ENCODE measurements at regions not wholly inside any gene's neighbourhood (a gene's known extent, or its start where the extent isn't known, plus 50 kb on each side); places are given as distances from the start of the nearest gene placed in this dataset.

- no peak overlapping the region for H2AFZ ChIP-seq (ENCODE audit: low read depth, low read length, severe bottlenecking)
- no peaks in the 10 kb centered on the region for H3K79me2 ChIP-seq (ENCODE audit: insufficient read depth, low read length)
- no peak overlapping the region for H3K27ac ChIP-seq (ENCODE audit: low read depth, low read length)
- H3K36me3 ChIP-seq (ENCODE audit: low read length) = no peaks in the 10 kb centered on the region
- no peaks in the 10 kb centered on the region for H3K9me2 ChIP-seq (replicated peaks; ENCODE audit: insufficient read depth, low read length)
- no peaks in the 10 kb centered on the region for H3F3A ChIP-seq (ENCODE audit: insufficient read depth)
- H4K20me1 ChIP-seq (ENCODE audit: low read depth, low read length) = no peaks in the 10 kb centered on the region
- H3K27me3 ChIP-seq (ENCODE audit: low read length) = no peaks in the 10 kb centered on the region
- no peak overlapping the region for H3K9ac ChIP-seq (ENCODE audit: low read length)
- H3K9me3 ChIP-seq (ENCODE audit: insufficient read depth, low read length) = no peaks in the 10 kb centered on the region
- TF ChIP-seq, protein P1, sequence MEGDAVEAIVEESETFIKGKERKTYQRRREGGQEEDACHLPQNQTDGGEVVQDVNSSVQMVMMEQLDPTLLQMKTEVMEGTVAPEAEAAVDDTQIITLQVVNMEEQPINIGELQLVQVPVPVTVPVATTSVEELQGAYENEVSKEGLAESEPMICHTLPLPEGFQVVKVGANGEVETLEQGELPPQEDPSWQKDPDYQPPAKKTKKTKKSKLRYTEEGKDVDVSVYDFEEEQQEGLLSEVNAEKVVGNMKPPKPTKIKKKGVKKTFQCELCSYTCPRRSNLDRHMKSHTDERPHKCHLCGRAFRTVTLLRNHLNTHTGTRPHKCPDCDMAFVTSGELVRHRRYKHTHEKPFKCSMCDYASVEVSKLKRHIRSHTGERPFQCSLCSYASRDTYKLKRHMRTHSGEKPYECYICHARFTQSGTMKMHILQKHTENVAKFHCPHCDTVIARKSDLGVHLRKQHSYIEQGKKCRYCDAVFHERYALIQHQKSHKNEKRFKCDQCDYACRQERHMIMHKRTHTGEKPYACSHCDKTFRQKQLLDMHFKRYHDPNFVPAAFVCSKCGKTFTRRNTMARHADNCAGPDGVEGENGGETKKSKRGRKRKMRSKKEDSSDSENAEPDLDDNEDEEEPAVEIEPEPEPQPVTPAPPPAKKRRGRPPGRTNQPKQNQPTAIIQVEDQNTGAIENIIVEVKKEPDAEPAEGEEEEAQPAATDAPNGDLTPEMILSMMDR (IDR thresholded peaks at IDR 0.05; ENCODE audit: insufficient read depth, low read length, poor library complexity, severe bottlenecking) = no peak
- TF ChIP-seq EZH2phosphoT487 (conservative IDR thresholded peaks at IDR 0.05; ENCODE audit: low read length) = no peak
- H3K4me3 ChIP-seq (ENCODE audit: insufficient read depth, low read length, poor library complexity, severe bottlenecking) = no peak overlapping the region
- no peak overlapping the region for H3K4me2 ChIP-seq (ENCODE audit: low read depth, low read length, poor library complexity, severe bottlenecking)
Observed at GRCh38 chr2:59074071-59074470, 832.9 kb upstream of the FANCL start.

DNA sequence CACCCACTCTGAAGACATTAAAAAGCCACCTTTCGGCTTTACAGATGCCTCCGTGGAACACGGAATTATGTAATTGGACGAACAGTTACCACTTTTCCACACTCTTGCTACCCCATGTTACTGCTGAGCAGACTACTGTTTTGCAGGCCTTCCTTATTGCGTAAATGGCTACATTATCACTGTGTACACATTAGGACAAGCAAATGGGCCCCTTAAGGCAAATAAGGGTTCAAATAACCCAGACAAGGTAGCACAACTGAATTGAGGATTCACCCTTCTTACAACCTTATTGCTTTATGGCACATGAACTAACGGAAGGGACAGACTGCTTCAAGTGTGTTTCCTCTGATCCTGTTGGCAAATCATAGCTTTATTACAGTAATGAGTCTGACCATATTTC lies 832.2 kb upstream of the FANCL start:
- Histone ChIP-seq H3F3A (ENCODE audit: insufficient read depth) (no peaks in the 10 kb centered on the region), H3K9ac (ENCODE audit: low read length) (no peak overlapping the region), H3K4me2 (ENCODE audit: low read depth, low read length, poor library complexity, severe bottlenecking) (no peak overlapping the region), H3K36me3 (ENCODE audit: low read length) (no peaks in the 10 kb centered on the region), H3K79me2 (ENCODE audit: insufficient read depth, low read length) (no peaks in the 10 kb centered on the region), H3K9me3 (ENCODE audit: insufficient read depth, low read length) (no peaks in the 10 kb centered on the region), H3K9me2 (replicated peaks; ENCODE audit: insufficient read depth, low read length) (no peaks in the 10 kb centered on the region), H2AFZ (ENCODE audit: low read depth, low read length, severe bottlenecking) (no peak overlapping the region), H3K4me3 (ENCODE audit: insufficient read depth, low read length, poor library complexity, severe bottlenecking) (no peak overlapping the region), H3K27me3 (ENCODE audit: low read length) (no peaks in the 10 kb centered on the region), H3K27ac (ENCODE audit: low read depth, low read length) (no peak overlapping the region), H4K20me1 (ENCODE audit: low read depth, low read length) (no peaks in the 10 kb centered on the region)
- TF ChIP-seq EZH2phosphoT487 (conservative IDR thresholded peaks at IDR 0.05; ENCODE audit: low read length) = no peak
- TF ChIP-seq, protein P1 (IDR thresholded peaks at IDR 0.05; ENCODE audit: insufficient read depth, low read length, poor library complexity, severe bottlenecking) = no peak

DNA sequence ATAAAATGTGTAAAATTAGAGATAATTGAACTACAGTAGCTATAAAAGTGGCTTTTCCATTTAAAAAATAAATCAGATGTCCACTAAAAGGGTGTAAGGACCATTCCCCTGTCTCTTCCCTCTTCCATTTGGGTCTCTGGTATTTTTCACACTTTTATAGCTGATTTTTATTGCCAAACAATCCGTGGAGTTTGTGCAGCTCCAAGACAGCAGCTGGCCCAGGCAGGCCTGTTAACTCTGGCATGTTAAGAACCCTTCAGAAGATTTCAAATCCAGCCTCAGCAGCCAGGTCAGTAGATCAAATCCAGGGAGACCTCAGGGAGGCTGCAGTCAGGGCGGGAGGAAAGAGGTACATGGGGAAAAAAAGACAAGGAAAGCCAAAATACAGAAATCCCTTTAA lies 827.1 kb upstream of the FANCL start:
- no peak for TF ChIP-seq EZH2phosphoT487 (conservative IDR thresholded peaks at IDR 0.05; ENCODE audit: low read length)
- TF ChIP-seq, protein P1 (IDR thresholded peaks at IDR 0.05; ENCODE audit: insufficient read depth, low read length, poor library complexity, severe bottlenecking) = no peak
- no peaks in the 10 kb centered on the region for H3F3A ChIP-seq (ENCODE audit: insufficient read depth)
- H3K4me3 ChIP-seq (ENCODE audit: insufficient read depth, low read length, poor library complexity, severe bottlenecking) = no peak overlapping the region
- no peaks in the 10 kb centered on the region for H3K9me3 ChIP-seq (ENCODE audit: insufficient read depth, low read length)
- H3K36me3 ChIP-seq (ENCODE audit: low read length) = no peaks in the 10 kb centered on the region
- no peak overlapping the region for H2AFZ ChIP-seq (ENCODE audit: low read depth, low read length, severe bottlenecking)
- H4K20me1 ChIP-seq (ENCODE audit: low read depth, low read length) = no peaks in the 10 kb centered on the region
- no peaks in the 10 kb centered on the region for H3K27me3 ChIP-seq (ENCODE audit: low read length)
- H3K27ac ChIP-seq (ENCODE audit: low read depth, low read length) = no peak overlapping the region
- no peaks in the 10 kb centered on the region for H3K9me2 ChIP-seq (replicated peaks; ENCODE audit: insufficient read depth, low read length)
- H3K79me2 ChIP-seq (ENCODE audit: insufficient read depth, low read length) = no peaks in the 10 kb centered on the region
- no peak overlapping the region for H3K4me2 ChIP-seq (ENCODE audit: low read depth, low read length, poor library complexity, severe bottlenecking)
- H3K9ac ChIP-seq (ENCODE audit: low read length) = no peak overlapping the region
